H9 (cell line): ENCODE measurements at regions not wholly inside any gene's neighbourhood (a gene's known extent, or its start where the extent isn't known, plus 50 kb on each side); places are given as distances from the start of the nearest gene placed in this dataset.

Source experiments
- DNase-seq: peaks from one replicate; pipeline ENCODE4 v3.0.0-alpha.2; 2017
- H2AFZ ChIP-seq: one replicate; pipeline ENCODE4 v1.6.1; 2013; ENCODE audit warnings: mild to moderate bottlenecking, low read length, control low read depth, moderate library complexity
- H2AK5ac ChIP-seq: 2 replicates; pipeline ENCODE4 v1.6.1; 2013; ENCODE audit warnings: low read length, control low read depth, mixed read lengths; ENCODE audit not compliant: insufficient read length
- H2BK120ac ChIP-seq: one replicate; pipeline ENCODE4 v1.6.1; 2013; ENCODE audit warnings: low read depth, mild to moderate bottlenecking, low read length, control low read depth, inconsistent platforms; ENCODE audit not compliant: poor library complexity, severe bottlenecking
- H2BK12ac ChIP-seq: 2 replicates; pipeline ENCODE4 v1.6.1; 2013; ENCODE audit warnings: low read length, control low read depth, mixed read lengths, low read depth; ENCODE audit not compliant: insufficient read length
- H2BK15ac ChIP-seq: 2 replicates; pipeline ENCODE4 v1.6.1; 2013; ENCODE audit warnings: low read depth, low read length, control low read depth
- H2BK20ac ChIP-seq: one replicate; pipeline ENCODE4 v1.6.1; 2013; ENCODE audit warnings: low read depth, mild to moderate bottlenecking, low read length, control low read depth, inconsistent platforms; ENCODE audit not compliant: poor library complexity, severe bottlenecking
- H2BK5ac ChIP-seq: 2 replicates; pipeline ENCODE4 v1.6.1; 2013; ENCODE audit warnings: low read length, control low read depth, mixed read lengths; ENCODE audit not compliant: insufficient read length
- H3K14ac ChIP-seq: 2 replicates; pipeline ENCODE4 v1.6.1; 2013; ENCODE audit warnings: low read length, control low read depth; ENCODE audit not compliant: insufficient read depth
- H3K18ac ChIP-seq: 2 replicates; pipeline ENCODE4 v1.6.1; 2013; ENCODE audit warnings: low read depth, mild to moderate bottlenecking, mixed read lengths, low read length, control low read depth; ENCODE audit not compliant: insufficient read length
- H3K23ac ChIP-seq: 2 replicates; pipeline ENCODE4 v1.6.1; 2013; ENCODE audit warnings: low read length, control low read depth, mixed read lengths, low read depth; ENCODE audit not compliant: insufficient read length
- H3K23me2 ChIP-seq: 2 replicates; pipeline ENCODE4 v1.6.1; 2013; ENCODE audit warnings: low read depth, mild to moderate bottlenecking, mixed read lengths, low read length, control low read depth; ENCODE audit not compliant: insufficient read length, poor library complexity, severe bottlenecking
- H3K27ac ChIP-seq: 2 replicates; pipeline ENCODE4 v1.5.1; 2013; ENCODE audit warnings: low read length, control low read depth, mixed read lengths, low read depth; ENCODE audit not compliant: insufficient read length
- H3K27me3 ChIP-seq: 2 replicates; pipeline ENCODE4 v1.6.1; 2013; ENCODE audit warnings: low read length, control low read depth, inconsistent platforms; ENCODE audit not compliant: insufficient read depth
- H3K4ac ChIP-seq: 2 replicates; pipeline ENCODE4 v1.6.1; 2013; ENCODE audit warnings: low read depth, mild to moderate bottlenecking, control low read depth, inconsistent platforms, low read length, moderate library complexity
- H3K4me1 ChIP-seq: 2 replicates; pipeline ENCODE4 v1.6.1; 2013; ENCODE audit warnings: low read length, control low read depth, inconsistent platforms; ENCODE audit not compliant: insufficient read depth
- H3K4me2 ChIP-seq: 2 replicates; pipeline ENCODE4 v1.6.1; 2013; ENCODE audit warnings: low read length, control low read depth, mixed read lengths; ENCODE audit not compliant: insufficient read length, insufficient read depth
- H3K56ac ChIP-seq: 2 replicates; pipeline ENCODE4 v1.6.1; 2013; ENCODE audit warnings: low read depth, mild to moderate bottlenecking, mixed read lengths, low read length, control low read depth; ENCODE audit not compliant: insufficient read length
- H3K79me1 ChIP-seq: 2 replicates; pipeline ENCODE4 v1.6.1; 2013; ENCODE audit warnings: low read depth, mild to moderate bottlenecking, moderate library complexity, low read length, control low read depth, inconsistent platforms; ENCODE audit not compliant: insufficient read depth, poor library complexity, severe bottlenecking
- H3K79me2 ChIP-seq: 2 replicates; pipeline ENCODE4 v1.6.1; 2013; ENCODE audit warnings: low read length, control low read depth, inconsistent platforms; ENCODE audit not compliant: insufficient read depth
- H3K9ac ChIP-seq: 2 replicates; pipeline ENCODE4 v1.6.1; 2013; ENCODE audit warnings: low read length, control low read depth, mixed read lengths; ENCODE audit not compliant: insufficient read length; ENCODE audit errors: extremely low read depth
- H3K9me3 ChIP-seq: one replicate; pipeline ENCODE4 v1.6.1; 2013; ENCODE audit warnings: low read depth, low read length, inconsistent platforms; ENCODE audit not compliant: control insufficient read depth
- H3T11ph ChIP-seq: one replicate; pipeline ENCODE4 v1.6.1; 2013; ENCODE audit warnings: mild to moderate bottlenecking, low read length, control low read depth, inconsistent platforms
- H4K20me1 ChIP-seq: one replicate; pipeline ENCODE4 v1.6.1; 2013; ENCODE audit not compliant: control insufficient read depth, insufficient read length, insufficient read depth
- H4K5ac ChIP-seq: 2 replicates; pipeline ENCODE4 v1.6.1; 2013; ENCODE audit warnings: low read depth, mild to moderate bottlenecking, mixed read lengths, low read length, control low read depth; ENCODE audit not compliant: insufficient read length
- H4K8ac ChIP-seq: replicated peaks from 2 replicates; pipeline ENCODE4 v1.6.1; 2013; ENCODE audit warnings: low read length, control low read depth, mixed read lengths, low read depth; ENCODE audit not compliant: insufficient read length
- H4K91ac ChIP-seq: 2 replicates; pipeline ENCODE4 v1.6.1; 2013; ENCODE audit warnings: low read depth, mild to moderate bottlenecking, moderate library complexity, mixed read lengths, low read length, control low read depth; ENCODE audit not compliant: insufficient read length
- H3K27ac Mint-ChIP-seq, 3 experiments: 2 replicates in 2 of 3; 3 replicates in 1 of 3; pipeline ENCODE4 v1.8.0; 2020 to 2021; ENCODE audit warnings: mixed read lengths in 3 of 3, mild to moderate bottlenecking in 1 of 3, moderate library complexity in 1 of 3
- H3K27me3 Mint-ChIP-seq: 2 replicates; pipeline ENCODE4 v1.8.0; 2021; ENCODE audit warnings: low read depth, mild to moderate bottlenecking, moderate library complexity, mixed read lengths
- H3K36me3 Mint-ChIP-seq, 3 experiments: 2 replicates in 2 of 3; 3 replicates in 1 of 3; pipeline ENCODE4 v1.8.0; 2020 to 2021; ENCODE audit warnings: low read depth in 3 of 3, mixed read lengths in 3 of 3; ENCODE audit not compliant: insufficient read depth in 1 of 3
- H3K4me1 Mint-ChIP-seq, 2 experiments: 2 replicates each; pipeline ENCODE4 v1.8.0; 2020; ENCODE audit warnings: mixed read lengths in 2 of 2
- H3K4me3 Mint-ChIP-seq, 2 experiments: 2 replicates in 1 of 2; 3 replicates in 1 of 2; pipeline ENCODE4 v1.8.0; 2020 to 2021; ENCODE audit warnings: mild to moderate bottlenecking in 2 of 2, mixed read lengths in 2 of 2, moderate library complexity in 1 of 2
- H3K9me3 Mint-ChIP-seq, 2 experiments: 2 replicates in 1 of 2; 3 replicates in 1 of 2; pipeline ENCODE4 v1.8.0; 2020; ENCODE audit warnings: mild to moderate bottlenecking in 2 of 2, mixed read lengths in 2 of 2, moderate library complexity in 1 of 2
- WGBS: extraction: QIAGEN DNeasy Blood & Tissue Kit; methylation state at CpG from one replicate; pipeline ENCODE4 v1.1.7; 2013; ENCODE audit warnings: missing lambda C conversion rate, low lambda C conversion rate, mixed read lengths; ENCODE audit not compliant: insufficient read length; ENCODE audit errors: extremely low coverage; 5-methylcytosine and 5-hydroxymethylcytosine counted together
- TF ChIP-seq, protein P1 (sequence below): fragments of 200-600 bp; sonication (generic); conservative IDR thresholded peaks from 3 replicates; pipeline ENCODE4 v1.8.0; 2021; ENCODE audit warnings: antibody characterized with exemption, mild to moderate bottlenecking

DNA sequence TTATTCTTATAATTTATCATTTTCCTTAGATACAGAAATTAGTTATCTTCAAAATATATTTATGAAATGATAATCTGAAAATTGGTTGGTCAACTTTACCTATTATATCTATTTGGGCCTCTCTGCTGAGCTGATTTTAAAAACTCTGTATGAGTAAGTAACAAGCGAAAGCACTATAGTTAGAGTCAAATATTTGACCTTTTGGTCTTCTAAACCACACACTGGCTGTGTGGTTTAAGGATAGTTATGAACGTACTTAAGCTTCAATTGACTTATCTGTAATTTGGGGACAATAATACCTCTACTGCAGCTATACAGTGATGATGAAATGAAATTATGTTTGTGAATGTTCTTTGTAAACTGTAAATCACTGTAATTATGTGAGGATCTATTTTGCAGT is 763.9 kb upstream of the GRM7 start:
- H2BK15ac ChIP-seq: no peak overlapping the region
- H3K4me2 ChIP-seq: no peak overlapping the region
- no peaks in the 10 kb centered on the region for H3K4me1 ChIP-seq
- H3K14ac ChIP-seq: no peak overlapping the region
- no peaks in the 10 kb centered on the region for H3K23me2 ChIP-seq
- H3K18ac ChIP-seq: no peak overlapping the region
- H3K79me2 ChIP-seq: no peaks in the 10 kb centered on the region
- no peak overlapping the region for H2AK5ac ChIP-seq
- no peak overlapping the region for H2BK12ac ChIP-seq
- H3K27me3 Mint-ChIP-seq: no peaks in the 10 kb centered on the region
- H3K27me3 ChIP-seq: no peaks in the 10 kb centered on the region
- no peak overlapping the region for H3K27ac Mint-ChIP-seq
- TF ChIP-seq, protein P1, sequence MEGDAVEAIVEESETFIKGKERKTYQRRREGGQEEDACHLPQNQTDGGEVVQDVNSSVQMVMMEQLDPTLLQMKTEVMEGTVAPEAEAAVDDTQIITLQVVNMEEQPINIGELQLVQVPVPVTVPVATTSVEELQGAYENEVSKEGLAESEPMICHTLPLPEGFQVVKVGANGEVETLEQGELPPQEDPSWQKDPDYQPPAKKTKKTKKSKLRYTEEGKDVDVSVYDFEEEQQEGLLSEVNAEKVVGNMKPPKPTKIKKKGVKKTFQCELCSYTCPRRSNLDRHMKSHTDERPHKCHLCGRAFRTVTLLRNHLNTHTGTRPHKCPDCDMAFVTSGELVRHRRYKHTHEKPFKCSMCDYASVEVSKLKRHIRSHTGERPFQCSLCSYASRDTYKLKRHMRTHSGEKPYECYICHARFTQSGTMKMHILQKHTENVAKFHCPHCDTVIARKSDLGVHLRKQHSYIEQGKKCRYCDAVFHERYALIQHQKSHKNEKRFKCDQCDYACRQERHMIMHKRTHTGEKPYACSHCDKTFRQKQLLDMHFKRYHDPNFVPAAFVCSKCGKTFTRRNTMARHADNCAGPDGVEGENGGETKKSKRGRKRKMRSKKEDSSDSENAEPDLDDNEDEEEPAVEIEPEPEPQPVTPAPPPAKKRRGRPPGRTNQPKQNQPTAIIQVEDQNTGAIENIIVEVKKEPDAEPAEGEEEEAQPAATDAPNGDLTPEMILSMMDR: no peak
- no peak overlapping the region for H4K5ac ChIP-seq
- H3K27ac ChIP-seq: no peak overlapping the region
- H3K4me1 Mint-ChIP-seq: no peaks in the 10 kb centered on the region
- H2BK120ac ChIP-seq: no peak overlapping the region
- H2BK20ac ChIP-seq: no peak overlapping the region
- no peaks in the 10 kb centered on the region for H3K79me1 ChIP-seq
- no peaks in the 10 kb centered on the region for H3K9me3 ChIP-seq
- DNase-seq: no peak
- no peak overlapping the region for H2AFZ ChIP-seq
- H3K4me3 Mint-ChIP-seq: no peak overlapping the region
- H3K23ac ChIP-seq: no peak overlapping the region
- peaks cover 0 to 2% of the 10 kb centered on the region in 2 experiments; a peak in 1 of 5 replicates for H3K9me3 Mint-ChIP-seq
- no CpG with 5 or more reads among the region's 2 CpGs for WGBS
- H4K8ac ChIP-seq: no peak overlapping the region
- H3T11ph ChIP-seq: no peak overlapping the region
- H3K9ac ChIP-seq: no peak overlapping the region
- no peak overlapping the region for H3K4ac ChIP-seq
- H3K56ac ChIP-seq: no peak overlapping the region
- no peak overlapping the region for H4K91ac ChIP-seq
- no peaks in the 10 kb centered on the region for H3K36me3 Mint-ChIP-seq
- no peaks in the 10 kb centered on the region for H4K20me1 ChIP-seq
- H2BK5ac ChIP-seq: no peak overlapping the region
